ENCODE measurements at regions not wholly inside any gene's neighbourhood (a gene's known extent, or its start where the extent isn't known, plus 50 kb on each side); places are given as distances from the start of the nearest gene placed in this dataset.

GRCh38 chr2:83933749-83934148 lies 525.3 kb downstream of the SUCLG1 start:
- TF ChIP-seq CTCF (IDR thresholded peaks at IDR 0.05; ENCODE audit: low read depth, low read length, poor library complexity, severe bottlenecking): no peak
- TF ChIP-seq EZH2phosphoT487 (IDR thresholded peaks at IDR 0.05; ENCODE audit: borderline replicate concordance, low read length): no peak

Data from DOHH2 (cell line).